MCF 10A (cell line): ENCODE measurements at regions not wholly inside any gene's neighbourhood (a gene's known extent, or its start where the extent isn't known, plus 50 kb on each side); places are given as distances from the start of the nearest gene placed in this dataset.

Experiments used
- BruUV-seq: library from RNA; stranded (reverse); fragments of 400-500 nt; replicated peaks from 2 replicates; lab custom pipeline; 2021; lab: Mats Ljungman, UMichigan
- CTCF ChIA-PET: fragments of 300-600 bp; sonication (Branson Sonifier 250); formaldehyde crosslinking; extraction: SDS; loops from one replicate; lab custom pipeline; 2021; ENCODE audit warnings: antibody characterized with exemption, inconsistent platforms; lab: Yijun Ruan, JAX
- POLR2A ChIA-PET: fragments of 300-600, 350-650 bp; sonication (Branson Sonifier 250); formaldehyde crosslinking; extraction: SDS; loops from one replicate; lab custom pipeline; 2020; ENCODE audit warnings: antibody characterized with exemption, inconsistent platforms; lab: Yijun Ruan, JAX
- DNase-seq: peaks from one replicate; pipeline ENCODE4 v3.0.0-alpha.2; 2018; ENCODE audit not compliant: unreplicated experiment
- H3K27ac Mint-ChIP-seq: one replicate; pipeline ENCODE4 v1.8.0; 2022; ENCODE audit warnings: mild to moderate bottlenecking, low read depth, mixed read lengths; ENCODE audit not compliant: unreplicated experiment
- H3K27me3 Mint-ChIP-seq: one replicate; pipeline ENCODE4 v1.8.0; 2022; ENCODE audit warnings: mixed read lengths; ENCODE audit not compliant: insufficient read depth, unreplicated experiment
- H3K36me3 Mint-ChIP-seq: one replicate; pipeline ENCODE4 v1.8.0; 2022; ENCODE audit warnings: mild to moderate bottlenecking, moderate library complexity, mixed read lengths; ENCODE audit not compliant: insufficient read depth, unreplicated experiment
- H3K4me1 Mint-ChIP-seq: one replicate; pipeline ENCODE4 v1.8.0; 2022; ENCODE audit warnings: mixed read lengths; ENCODE audit not compliant: insufficient read depth, unreplicated experiment
- H3K4me3 Mint-ChIP-seq: one replicate; pipeline ENCODE4 v1.8.0; 2022; ENCODE audit warnings: mild to moderate bottlenecking, moderate library complexity, mixed read lengths; ENCODE audit not compliant: unreplicated experiment
- H3K9me3 Mint-ChIP-seq: one replicate; pipeline ENCODE4 v1.8.0; 2022; ENCODE audit warnings: mixed read lengths; ENCODE audit not compliant: unreplicated experiment
- intact Hi-C: fragments of 100-400 bp; cut with micrococcal nuclease; formaldehyde crosslinking; loops from 2 replicates; pipeline ENCODE4 v1.14.1; 2022
- TF ChIP-seq, protein P1 (sequence below): fragments of 200-600 bp; IDR thresholded peaks from one replicate; pipeline ENCODE4 v1.8.0; 2022; ENCODE audit warnings: antibody characterized with exemption, mild to moderate bottlenecking; ENCODE audit not compliant: unreplicated experiment

DNA sequence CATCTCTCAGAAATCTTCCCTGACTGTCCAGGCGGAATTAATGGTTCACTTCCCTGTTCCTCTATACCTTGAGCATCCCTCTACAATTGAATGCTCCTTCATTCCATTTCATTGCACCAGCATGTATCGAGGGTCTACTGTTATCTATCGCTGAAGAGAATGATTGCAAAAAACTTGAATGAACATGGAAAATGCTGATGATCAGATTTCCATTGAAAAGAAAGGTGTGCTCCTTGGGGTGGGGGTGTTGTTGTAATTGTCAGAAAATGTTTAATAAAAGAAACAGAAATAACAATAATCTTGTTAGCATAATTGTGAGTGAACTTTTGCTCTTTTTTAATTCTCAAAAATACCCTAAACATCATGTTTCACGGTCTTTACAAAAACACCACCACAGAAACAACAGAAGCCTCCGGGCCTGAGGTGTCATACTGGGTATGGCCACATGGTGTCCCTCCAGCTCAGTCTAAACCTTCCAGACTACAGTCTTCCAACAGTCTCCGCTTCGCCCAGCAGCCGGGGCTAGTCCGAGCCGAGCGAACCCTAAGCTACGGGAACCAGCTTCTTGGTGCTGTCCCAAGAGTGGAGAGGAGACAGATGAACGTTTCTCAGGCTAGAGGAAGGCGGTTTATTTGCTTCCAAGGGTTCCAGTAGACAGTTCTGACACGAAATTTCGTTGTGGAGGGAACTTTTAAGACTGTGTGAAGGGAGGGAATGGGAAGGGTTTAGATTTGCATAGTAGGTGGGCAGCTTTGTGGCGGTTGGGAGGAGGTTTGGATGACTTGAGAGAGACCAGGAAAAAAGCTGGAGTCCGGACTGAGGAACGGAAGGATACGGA, 75.8 kb upstream of the ZBED5 start:
- TF ChIP-seq, protein P1, sequence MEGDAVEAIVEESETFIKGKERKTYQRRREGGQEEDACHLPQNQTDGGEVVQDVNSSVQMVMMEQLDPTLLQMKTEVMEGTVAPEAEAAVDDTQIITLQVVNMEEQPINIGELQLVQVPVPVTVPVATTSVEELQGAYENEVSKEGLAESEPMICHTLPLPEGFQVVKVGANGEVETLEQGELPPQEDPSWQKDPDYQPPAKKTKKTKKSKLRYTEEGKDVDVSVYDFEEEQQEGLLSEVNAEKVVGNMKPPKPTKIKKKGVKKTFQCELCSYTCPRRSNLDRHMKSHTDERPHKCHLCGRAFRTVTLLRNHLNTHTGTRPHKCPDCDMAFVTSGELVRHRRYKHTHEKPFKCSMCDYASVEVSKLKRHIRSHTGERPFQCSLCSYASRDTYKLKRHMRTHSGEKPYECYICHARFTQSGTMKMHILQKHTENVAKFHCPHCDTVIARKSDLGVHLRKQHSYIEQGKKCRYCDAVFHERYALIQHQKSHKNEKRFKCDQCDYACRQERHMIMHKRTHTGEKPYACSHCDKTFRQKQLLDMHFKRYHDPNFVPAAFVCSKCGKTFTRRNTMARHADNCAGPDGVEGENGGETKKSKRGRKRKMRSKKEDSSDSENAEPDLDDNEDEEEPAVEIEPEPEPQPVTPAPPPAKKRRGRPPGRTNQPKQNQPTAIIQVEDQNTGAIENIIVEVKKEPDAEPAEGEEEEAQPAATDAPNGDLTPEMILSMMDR: peak; percentile 90
- H3K27me3 Mint-ChIP-seq: no peaks in the 10 kb centered on the region
- CTCF ChIA-PET: interaction anchor here (0.5 to 5.1 kb wide), 52 partner anchors 8 to 1215 kb away, joined by 3 to 58 read pairs (median 4); partner anchors contain the start of genes EIF4G2 and GALNT18
- H3K36me3 Mint-ChIP-seq: no peaks in the 10 kb centered on the region
- H3K4me3 Mint-ChIP-seq: peak overlapping the region; percentile 80
- POLR2A ChIA-PET: interaction anchor here (0.6 to 2.9 kb wide), 26 partner anchors 9 to 836 kb away, joined by 3 to 36 read pairs (median 4); partner anchors contain the start of genes CTR9, EIF4G2 and ZBED5
- peak; percentile 93 for DNase-seq
- intact Hi-C loops: loop anchor here (1.0 to 5.0 kb wide), 5 partner anchors 56 to 854 kb away; partner anchors contain the start of gene GALNT18
- peak overlapping the region; percentile 29 for H3K27ac Mint-ChIP-seq
- peaks cover 25% of the 10 kb centered on the region for H3K4me1 Mint-ChIP-seq
- no peaks in the 10 kb centered on the region for H3K9me3 Mint-ChIP-seq
- BruUV-seq: no TSS peak

DNA sequence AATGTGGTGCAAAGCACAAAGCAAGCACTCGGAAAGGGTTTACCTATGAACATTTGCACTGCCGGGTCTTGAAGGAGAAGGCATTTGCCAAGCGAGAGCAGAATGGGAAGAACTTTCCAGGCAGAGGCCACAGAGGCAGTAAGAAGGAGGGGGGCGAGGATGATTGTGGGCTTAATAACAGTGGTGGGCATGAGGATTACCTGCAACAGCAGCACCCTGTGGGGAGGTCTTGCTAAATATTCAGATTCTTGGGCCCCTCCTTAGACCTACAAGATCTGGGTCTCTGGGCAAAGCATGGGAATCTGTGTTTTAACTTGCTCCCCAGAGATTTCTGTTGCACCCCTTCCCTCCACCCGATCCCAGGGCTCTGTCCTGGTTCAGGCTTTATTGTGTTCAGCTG, 75.1 kb upstream of the ZBED5 start:
- intact Hi-C loops: loop anchor here (1.0 to 5.0 kb wide), 5 partner anchors 56 to 854 kb away; partner anchors contain the start of gene GALNT18
- DNase-seq: no peak
- POLR2A ChIA-PET: interaction anchor here (3.2 kb wide), 1 partner anchor 124 kb away, joined by 40 read pairs; the partner anchor contains the start of gene EIF4G2
- TF ChIP-seq, protein P1: no peak
- Mint-ChIP-seq H3K4me3 (no peak overlapping the region), H3K27ac (no peak overlapping the region), H3K4me1 (peaks cover 25% of the 10 kb centered on the region), H3K9me3 (no peaks in the 10 kb centered on the region), H3K27me3 (no peaks in the 10 kb centered on the region), H3K36me3 (no peaks in the 10 kb centered on the region)
- no TSS peak for BruUV-seq
- CTCF ChIA-PET: interaction anchor here (0.6 to 5.1 kb wide), 11 partner anchors 20 to 140 kb away, joined by 3 to 58 read pairs (median 6); partner anchors contain the start of gene EIF4G2

DNA sequence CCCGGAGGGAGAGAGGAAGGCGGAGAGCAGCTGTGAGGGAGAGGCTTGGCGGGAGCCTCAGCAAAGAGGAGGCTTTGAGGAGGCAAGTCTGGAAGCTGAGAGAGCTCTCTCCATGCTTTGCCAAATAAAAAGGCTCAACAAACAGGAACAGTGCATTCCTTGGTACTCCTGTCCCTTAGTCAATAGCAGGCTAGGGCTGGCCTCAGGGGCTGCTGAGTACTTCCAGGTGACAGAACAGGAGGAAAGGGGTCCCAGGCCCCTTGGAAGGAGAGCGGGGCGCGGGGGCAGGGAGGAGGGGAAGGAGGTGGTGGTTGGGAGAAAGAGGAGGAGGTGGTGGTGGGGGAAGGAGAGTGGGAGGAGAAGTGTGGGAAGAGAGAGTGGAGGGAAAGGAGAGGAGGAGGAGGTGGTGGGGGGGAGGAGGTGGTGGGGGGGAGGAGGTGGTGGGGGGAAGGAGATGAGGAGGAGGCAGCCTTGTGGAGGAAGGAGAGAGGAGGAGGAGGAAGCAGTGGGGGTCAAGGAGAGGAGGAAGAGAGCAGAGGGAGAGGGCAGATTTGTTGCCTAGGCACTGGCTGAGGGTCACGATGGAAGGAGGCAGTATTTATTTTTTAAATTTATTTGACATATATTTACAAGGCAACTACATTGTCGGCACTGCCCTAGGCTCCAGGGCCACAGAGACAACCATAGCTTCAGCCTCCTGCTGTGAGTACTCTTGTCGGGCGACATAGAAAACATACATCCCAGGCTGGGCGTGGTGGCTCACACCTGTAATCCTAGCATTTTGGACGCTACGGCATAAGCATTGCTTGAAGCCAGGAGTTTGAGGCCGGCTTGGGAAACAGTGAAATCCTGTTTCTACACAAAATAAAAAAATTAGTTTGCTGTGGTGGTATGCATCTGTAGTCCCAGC, 74.2 kb upstream of the ZBED5 start:
- H3K9me3 Mint-ChIP-seq: no peaks in the 10 kb centered on the region
- peak overlapping the region; percentile 79 for H3K4me3 Mint-ChIP-seq
- intact Hi-C loops: loop anchor here (1.0 to 5.0 kb wide), 4 partner anchors 55 to 690 kb away; partner anchors contain the start of genes EIF4G2, GALNT18 and ZBED5
- H3K36me3 Mint-ChIP-seq: no peaks in the 10 kb centered on the region
- H3K27me3 Mint-ChIP-seq: no peaks in the 10 kb centered on the region
- ChIA-PET POLR2A (interaction anchor here (1.0 to 3.2 kb wide), 9 partner anchors 10 to 127 kb away, joined by 3 to 40 read pairs (median 4); partner anchors contain the start of genes EIF4G2 and ZBED5), CTCF (interaction anchor here (0.6 to 3.8 kb wide), 11 partner anchors 10 to 296 kb away, joined by 3 to 32 read pairs (median 4); no protein-coding TSS in a partner anchor)
- no peak overlapping the region for H3K27ac Mint-ChIP-seq
- TF ChIP-seq, protein P1: no peak
- DNase-seq: no peak
- BruUV-seq: no TSS peak
- peaks cover 25% of the 10 kb centered on the region for H3K4me1 Mint-ChIP-seq
